Lung (tissue), 11 donors: ENCODE measurements at regions not wholly inside any gene's neighbourhood (a gene's known extent, or its start where the extent isn't known, plus 50 kb on each side); places are given as distances from the start of the nearest gene placed in this dataset.

ENCODE experiments used
- ATAC-seq: fragments of 200-7000 bp; cut with Tn5 transposase; one replicate; pipeline ENCODE4 v1.9.1; 2020; ENCODE audit warnings: moderate number of reproducible peaks; ENCODE audit not compliant: insufficient read depth, low FRiP score
- DNase-seq, 3 donors: peaks; one replicate each; pipeline ENCODE4 v3.0.0-alpha.2; 2013 to 2017
- H3K27ac ChIP-seq, 2 donors: one replicate each; pipeline ENCODE4 v1.5.1; 2013; ENCODE audit warnings: mild to moderate bottlenecking in 2 of 2, moderate library complexity in 2 of 2, control low read depth in 1 of 2, inconsistent platforms in 1 of 2, low read depth in 1 of 2, low read length in 1 of 2
- H3K27me3 ChIP-seq, 3 donors: one replicate each; pipeline ENCODE4 v1.5.1; 2013; ENCODE audit warnings: low read length in 2 of 3; ENCODE audit not compliant: control insufficient read depth in 3 of 3, insufficient read depth in 3 of 3
- H3K36me3 ChIP-seq, 4 donors: one replicate each; pipeline ENCODE4 v1.5.1; 2013; ENCODE audit warnings: low read length in 4 of 4, mild to moderate bottlenecking in 1 of 4, moderate library complexity in 1 of 4; ENCODE audit not compliant: control insufficient read depth in 4 of 4, insufficient read depth in 4 of 4
- H3K4me1 ChIP-seq, 5 donors: one replicate each; pipeline ENCODE4 v1.5.1; 2013; ENCODE audit warnings: low read length in 5 of 5, mild to moderate bottlenecking in 2 of 5, moderate library complexity in 1 of 5; ENCODE audit not compliant: control insufficient read depth in 5 of 5, insufficient read depth in 5 of 5
- H3K4me3 ChIP-seq: one replicate; pipeline ENCODE4 v1.5.1; 2013; ENCODE audit warnings: mild to moderate bottlenecking, control low read depth, moderate library complexity
- H3K9ac ChIP-seq, 2 donors: one replicate each; pipeline ENCODE4 v1.5.1; 2013; ENCODE audit warnings: low read length in 2 of 2, control low read depth in 1 of 2; ENCODE audit not compliant: insufficient read depth in 1 of 2
- H3K9me3 ChIP-seq, 4 donors: one replicate each; pipeline ENCODE4 v1.5.1; 2013; ENCODE audit warnings: low read length in 3 of 4, mild to moderate bottlenecking in 1 of 4, moderate library complexity in 1 of 4; ENCODE audit not compliant: control insufficient read depth in 4 of 4, insufficient read depth in 3 of 4
- WGBS, 2 donors: extraction: QIAGEN DNeasy Blood & Tissue Kit; methylation state at CpG; one replicate each; pipeline ENCODE4 v1.1.7; 2013; 5-methylcytosine and 5-hydroxymethylcytosine counted together
- TF ChIP-seq, protein P1 (sequence below): IDR thresholded peaks from 2 replicates; pipeline ENCODE4 v1.5.1; 2012; ENCODE audit warnings: mild to moderate bottlenecking; ENCODE audit errors: control extremely low read depth, extremely low read depth
- donor health status: control.
- donor health status: control.
- donor health status: Bipolar disorder and iron deficiency.
- donor health status: healthy.
- donor health status: DM: yes; HTN: yes; CAD: no.

DNA sequence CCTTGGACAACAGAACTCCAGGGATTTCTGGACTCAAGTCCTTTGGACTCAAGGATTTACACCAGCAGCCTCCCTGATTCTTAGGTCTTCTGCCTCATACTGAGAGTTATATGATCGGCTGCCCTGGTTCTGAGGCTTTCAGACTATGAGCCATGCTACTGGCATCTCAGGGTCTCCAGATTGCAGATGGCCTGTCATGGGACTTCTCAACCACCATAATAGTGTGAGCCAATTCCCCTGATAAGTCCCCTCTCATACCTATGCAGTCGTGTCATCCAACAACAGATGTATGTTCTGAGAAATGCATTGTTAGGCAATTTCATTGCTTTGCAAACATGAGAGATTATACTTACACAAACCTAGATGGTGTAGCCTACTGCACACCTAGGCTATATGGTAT is 61.4 kb upstream of the MSTN start:
- no peaks in the 10 kb centered on the region for H3K36me3 ChIP-seq
- ATAC-seq (no peak), DNase-seq (no peak)
- 85 to 90% methylated on average over 2 of the region's 2 CpGs for WGBS, 2 donors
- H3K27me3 ChIP-seq, result no peaks in the 10 kb centered on the region
- TF ChIP-seq, protein P1, sequence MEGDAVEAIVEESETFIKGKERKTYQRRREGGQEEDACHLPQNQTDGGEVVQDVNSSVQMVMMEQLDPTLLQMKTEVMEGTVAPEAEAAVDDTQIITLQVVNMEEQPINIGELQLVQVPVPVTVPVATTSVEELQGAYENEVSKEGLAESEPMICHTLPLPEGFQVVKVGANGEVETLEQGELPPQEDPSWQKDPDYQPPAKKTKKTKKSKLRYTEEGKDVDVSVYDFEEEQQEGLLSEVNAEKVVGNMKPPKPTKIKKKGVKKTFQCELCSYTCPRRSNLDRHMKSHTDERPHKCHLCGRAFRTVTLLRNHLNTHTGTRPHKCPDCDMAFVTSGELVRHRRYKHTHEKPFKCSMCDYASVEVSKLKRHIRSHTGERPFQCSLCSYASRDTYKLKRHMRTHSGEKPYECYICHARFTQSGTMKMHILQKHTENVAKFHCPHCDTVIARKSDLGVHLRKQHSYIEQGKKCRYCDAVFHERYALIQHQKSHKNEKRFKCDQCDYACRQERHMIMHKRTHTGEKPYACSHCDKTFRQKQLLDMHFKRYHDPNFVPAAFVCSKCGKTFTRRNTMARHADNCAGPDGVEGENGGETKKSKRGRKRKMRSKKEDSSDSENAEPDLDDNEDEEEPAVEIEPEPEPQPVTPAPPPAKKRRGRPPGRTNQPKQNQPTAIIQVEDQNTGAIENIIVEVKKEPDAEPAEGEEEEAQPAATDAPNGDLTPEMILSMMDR, result no peak
- no peak overlapping the region for H3K4me3 ChIP-seq
- peaks cover 0 to 27% (median 3%) of the 10 kb centered on the region in 5 donors for H3K4me1 ChIP-seq
- H3K27ac ChIP-seq, result no peak overlapping the region
- H3K9ac ChIP-seq, result no peak overlapping the region
- H3K9me3 ChIP-seq, result no peaks in the 10 kb centered on the region

DNA sequence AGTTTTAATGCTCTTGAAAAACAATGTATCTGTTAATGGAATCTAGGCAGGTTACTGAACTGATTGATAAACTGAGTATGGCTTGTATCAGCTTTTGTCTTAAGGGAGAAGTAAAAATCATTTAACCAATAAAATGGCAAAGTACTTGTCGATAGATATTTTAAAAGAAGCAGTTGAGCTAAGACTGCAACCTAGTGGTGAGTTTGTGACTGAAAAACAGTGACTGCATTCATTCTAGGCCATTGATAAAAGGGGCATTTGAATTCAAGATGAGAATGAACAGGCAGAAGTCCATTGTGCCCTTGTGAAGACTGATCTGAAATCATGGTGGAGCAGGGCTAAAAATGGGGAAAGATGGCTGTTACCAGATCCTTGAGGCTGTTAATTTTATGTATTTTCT is 59.4 kb upstream of the MSTN start:
- no peak overlapping the region for H3K27ac ChIP-seq
- TF ChIP-seq, protein P1, result no peak
- no peak overlapping the region for H3K9ac ChIP-seq
- ATAC-seq, result no peak
- H3K27me3 ChIP-seq, result no peaks in the 10 kb centered on the region
- 76 to 77% methylated on average over 1 of the region's 1 CpG for WGBS, 2 donors
- H3K9me3 ChIP-seq, result no peaks in the 10 kb centered on the region
- peaks cover 0 to 24% (median 3%) of the 10 kb centered on the region in 5 donors for H3K4me1 ChIP-seq
- no peak overlapping the region for H3K4me3 ChIP-seq
- DNase-seq, result peak in 2 of 3 donors; percentile 24 to 38
- no peaks in the 10 kb centered on the region for H3K36me3 ChIP-seq

DNA sequence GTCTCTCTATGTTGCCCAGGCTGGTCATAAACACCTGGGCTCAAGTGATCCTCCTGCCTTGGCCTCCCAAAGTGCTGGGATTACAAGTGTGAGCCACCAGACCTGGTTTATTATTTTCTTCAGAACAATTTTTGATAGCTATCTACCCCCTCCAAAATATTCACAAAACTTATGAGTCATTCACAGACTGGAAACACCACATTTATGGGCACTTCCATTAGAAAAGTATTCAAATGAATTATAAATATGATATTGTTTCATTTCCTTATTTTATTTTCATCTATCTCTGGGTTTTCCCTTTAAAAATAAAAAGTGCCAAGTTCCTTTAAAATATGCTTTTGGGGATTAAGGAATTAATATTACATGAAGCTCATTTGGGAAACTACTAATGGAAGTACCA is 58.8 kb upstream of the MSTN start:
- Histone ChIP-seq H3K36me3 (no peaks in the 10 kb centered on the region), H3K9me3 (no peaks in the 10 kb centered on the region), H3K4me1 (peaks cover 0 to 18% (median 3%) of the 10 kb centered on the region in 5 donors), H3K9ac (no peak overlapping the region), H3K27ac (no peak overlapping the region), H3K27me3 (no peaks in the 10 kb centered on the region), H3K4me3 (no peak overlapping the region)
- DNase-seq, result no peak
- TF ChIP-seq, protein P1, result no peak
- no peak for ATAC-seq

DNA sequence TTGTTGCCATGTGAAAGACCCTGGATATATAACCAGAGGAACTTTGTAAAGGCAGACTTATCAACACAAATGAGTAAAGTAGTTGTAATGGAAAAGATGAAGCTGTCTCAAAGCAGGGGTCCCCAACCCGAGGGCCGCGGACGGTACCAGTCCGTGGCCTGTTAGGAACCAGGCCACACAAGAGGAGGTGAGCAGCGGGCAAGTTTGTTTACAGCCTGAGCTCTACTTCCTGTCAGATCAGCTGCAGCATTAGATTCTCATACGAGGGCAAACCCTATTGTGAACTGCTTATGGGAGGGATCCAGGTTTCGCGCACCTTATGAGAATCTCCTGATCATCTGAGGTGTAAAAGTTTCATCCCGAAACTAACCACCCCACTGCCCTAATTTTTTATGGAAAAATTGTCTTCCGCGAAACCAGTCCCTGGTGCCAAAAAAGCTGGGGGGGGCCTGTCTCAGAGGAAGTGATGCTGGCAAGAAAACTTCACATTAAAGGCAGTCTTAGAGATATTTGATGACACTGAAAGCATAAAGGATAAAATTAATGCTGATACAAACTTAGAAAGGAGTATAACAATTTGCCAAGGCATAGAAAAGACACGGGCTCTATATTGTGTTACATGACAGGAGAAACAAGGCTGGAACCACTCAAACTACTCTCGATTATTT is 57.5 kb upstream of the MSTN start:
- H3K36me3 ChIP-seq, result no peaks in the 10 kb centered on the region
- H3K9ac ChIP-seq, result peak overlapping the region in 1 of 2 donors; percentile 32
- peak; percentile 78 to 87 (median 82) for DNase-seq
- WGBS, 2 donors, result 61 to 72% methylated on average over 14 of the region's 14 CpGs
- peaks cover 0 to 17% (median 3%) of the 10 kb centered on the region in 5 donors for H3K4me1 ChIP-seq
- H3K27ac ChIP-seq, result no peak overlapping the region
- H3K27me3 ChIP-seq, result no peaks in the 10 kb centered on the region
- no peak for ATAC-seq
- H3K9me3 ChIP-seq, result no peaks in the 10 kb centered on the region
- H3K4me3 ChIP-seq, result no peak overlapping the region
- TF ChIP-seq, protein P1, result no peak
